Posterior cingulate gyrus (tissue), 11 donors: ENCODE measurements at regions not wholly inside any gene's neighbourhood (a gene's known extent, or its start where the extent isn't known, plus 50 kb on each side); places are given as distances from the start of the nearest gene placed in this dataset.

Experiments
- DNase-seq, 10 donors: peaks; one replicate each; pipeline versions ENCODE4 v3.0.0 to v3.0.0-alpha.2; 2020 to 2021; ENCODE audit warnings: mixed read lengths in 3 of 10
- intact Hi-C: fragments of 100-400 bp; cut with DNase I; formaldehyde crosslinking; loops from one replicate; pipeline ENCODE4 v1.15.1; 2023

DNA sequence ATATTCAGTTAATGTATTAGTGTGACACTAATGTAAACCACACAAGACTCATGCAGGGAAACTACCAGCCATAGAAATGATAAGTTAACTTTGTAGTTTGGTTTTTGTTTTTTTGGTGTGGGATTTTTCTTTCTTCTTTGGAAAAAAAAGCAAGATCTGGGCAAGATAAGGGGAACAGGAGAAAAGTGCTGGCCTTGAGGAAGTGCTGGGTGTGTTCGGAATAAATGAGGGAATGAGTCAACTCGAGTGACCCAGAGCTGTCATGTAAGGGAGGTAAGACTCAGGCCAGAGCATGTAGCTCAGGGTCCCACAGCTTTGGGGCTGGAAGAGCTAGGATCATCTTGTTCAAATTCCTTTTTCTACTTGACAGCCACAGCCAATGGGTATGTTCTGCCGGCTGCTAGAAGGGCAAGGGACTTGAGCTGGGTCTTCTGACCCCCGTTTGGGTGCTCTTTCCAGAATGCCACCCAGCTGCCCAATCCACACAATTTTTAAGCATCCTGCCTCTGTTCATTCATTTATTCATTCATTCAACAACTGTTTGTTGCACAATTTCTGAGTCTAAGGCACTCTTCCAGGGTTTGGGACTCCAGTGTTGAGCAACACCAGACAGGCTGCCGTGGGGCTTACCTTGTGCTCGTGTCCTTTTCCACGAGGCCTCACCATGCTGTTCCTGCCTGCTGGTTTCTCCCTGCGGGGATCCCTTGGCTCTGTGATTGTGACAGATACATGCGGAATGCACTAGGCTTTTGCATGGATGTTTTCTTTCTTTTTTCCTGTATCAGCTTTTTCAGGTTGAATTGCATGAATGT is 54.5 kb downstream of the CLDN34 start:
- no peak for DNase-seq
- intact Hi-C loops, result no loop called here

DNA sequence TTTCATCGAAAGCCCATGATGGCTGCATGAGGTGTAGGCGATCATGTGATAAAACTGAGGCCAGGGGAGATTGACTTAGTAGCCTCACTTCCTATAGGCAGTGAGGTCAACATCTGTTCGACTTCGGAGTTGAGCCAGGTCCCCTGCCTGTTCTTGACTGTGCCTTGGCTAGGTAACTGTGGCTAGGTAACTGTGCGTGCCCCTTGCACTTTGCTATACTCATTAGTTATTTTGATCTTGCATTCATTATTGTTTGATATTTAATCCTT is 55.0 kb downstream of the CLDN34 start:
- intact Hi-C loops, result no loop called here
- DNase-seq, result no peak

DNA sequence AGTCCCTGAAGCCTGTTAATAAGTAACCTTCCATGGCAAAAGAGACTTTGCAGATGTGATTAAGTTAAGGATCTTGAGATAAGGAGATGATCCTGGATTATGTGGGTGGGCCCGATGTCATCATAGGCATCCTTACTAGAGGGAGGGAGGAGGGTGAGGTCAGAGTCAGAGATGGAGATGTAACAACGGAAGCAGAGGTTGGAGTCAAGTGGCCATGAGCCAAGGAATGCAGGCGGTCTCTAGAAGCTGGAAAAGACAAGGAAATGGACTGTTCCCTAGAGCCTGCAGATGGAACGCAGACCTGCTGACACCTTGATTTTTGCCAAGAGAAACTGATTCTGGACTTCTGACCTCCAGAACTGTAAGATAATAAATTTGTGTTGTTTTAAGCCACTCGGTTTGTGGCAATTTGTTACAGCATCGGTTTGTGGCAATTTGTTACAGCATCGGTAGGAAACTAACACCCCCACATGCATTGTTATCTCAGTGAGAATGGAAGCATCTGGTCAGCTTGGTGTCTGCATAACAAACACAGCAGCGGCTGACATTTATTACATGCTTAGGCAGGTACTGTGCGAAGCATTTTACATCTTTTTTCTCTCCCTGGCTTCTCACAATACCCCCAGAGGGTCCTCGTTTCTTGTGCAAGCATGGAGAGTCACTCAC is 55.6 kb downstream of the CLDN34 start:
- intact Hi-C loops, result no loop called here
- DNase-seq, result no peak

DNA sequence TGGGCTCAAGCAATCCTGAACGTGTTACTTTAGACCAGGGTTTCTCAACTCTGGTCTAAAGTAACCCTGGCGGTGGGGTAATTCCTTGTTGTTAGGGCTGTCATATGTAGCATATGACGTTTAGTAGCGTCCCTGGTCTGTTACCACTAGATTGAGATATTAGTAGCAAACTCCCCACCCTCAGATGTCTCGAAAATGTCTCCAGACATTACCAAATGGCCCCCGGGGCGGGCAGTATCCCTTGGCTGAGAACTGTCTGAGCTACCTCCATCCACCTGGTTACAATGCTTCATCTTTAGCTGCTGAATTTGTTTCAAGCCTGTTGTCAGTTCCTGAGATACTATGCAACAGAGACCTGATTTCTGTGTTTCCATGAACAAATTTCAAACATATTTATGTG is 56.7 kb downstream of the CLDN34 start:
- intact Hi-C loops, result no loop called here
- no peak for DNase-seq

DNA sequence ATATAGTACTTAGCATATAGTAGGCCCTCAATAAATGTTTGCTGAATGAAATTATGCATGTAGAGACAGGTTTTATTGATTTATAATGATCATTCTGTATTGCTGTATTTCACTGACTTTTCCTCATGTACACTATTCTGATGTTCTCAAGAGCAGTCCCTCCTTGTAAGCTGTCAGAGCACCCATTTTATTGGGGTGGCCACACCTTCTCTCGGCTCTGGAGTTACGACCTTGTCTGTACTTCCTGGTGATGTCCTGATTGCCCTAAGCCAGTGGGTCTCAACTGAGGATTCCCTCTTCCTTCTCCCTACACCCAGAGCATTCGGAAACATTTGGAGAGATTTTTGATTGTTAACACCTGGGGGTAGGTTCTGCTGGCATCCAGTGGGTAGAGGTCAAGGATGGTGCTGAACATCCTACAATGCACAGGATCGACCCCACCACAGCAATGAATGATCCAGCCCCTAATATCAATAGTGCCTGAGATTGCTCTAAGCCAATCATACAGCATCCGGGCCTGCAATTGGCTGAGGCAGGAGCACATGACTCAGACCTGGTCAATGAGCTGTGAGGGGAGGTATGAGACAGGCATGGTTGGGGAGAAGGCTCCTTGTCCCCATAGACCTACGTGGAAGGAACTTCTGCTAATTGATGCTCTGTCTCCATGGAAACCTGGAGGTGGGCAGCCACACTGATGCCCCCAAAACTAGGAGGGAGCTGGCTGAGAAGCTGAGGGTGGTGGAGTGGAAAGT is 58.8 kb downstream of the CLDN34 start:
- no peak for DNase-seq
- intact Hi-C loops, result no loop called here

DNA sequence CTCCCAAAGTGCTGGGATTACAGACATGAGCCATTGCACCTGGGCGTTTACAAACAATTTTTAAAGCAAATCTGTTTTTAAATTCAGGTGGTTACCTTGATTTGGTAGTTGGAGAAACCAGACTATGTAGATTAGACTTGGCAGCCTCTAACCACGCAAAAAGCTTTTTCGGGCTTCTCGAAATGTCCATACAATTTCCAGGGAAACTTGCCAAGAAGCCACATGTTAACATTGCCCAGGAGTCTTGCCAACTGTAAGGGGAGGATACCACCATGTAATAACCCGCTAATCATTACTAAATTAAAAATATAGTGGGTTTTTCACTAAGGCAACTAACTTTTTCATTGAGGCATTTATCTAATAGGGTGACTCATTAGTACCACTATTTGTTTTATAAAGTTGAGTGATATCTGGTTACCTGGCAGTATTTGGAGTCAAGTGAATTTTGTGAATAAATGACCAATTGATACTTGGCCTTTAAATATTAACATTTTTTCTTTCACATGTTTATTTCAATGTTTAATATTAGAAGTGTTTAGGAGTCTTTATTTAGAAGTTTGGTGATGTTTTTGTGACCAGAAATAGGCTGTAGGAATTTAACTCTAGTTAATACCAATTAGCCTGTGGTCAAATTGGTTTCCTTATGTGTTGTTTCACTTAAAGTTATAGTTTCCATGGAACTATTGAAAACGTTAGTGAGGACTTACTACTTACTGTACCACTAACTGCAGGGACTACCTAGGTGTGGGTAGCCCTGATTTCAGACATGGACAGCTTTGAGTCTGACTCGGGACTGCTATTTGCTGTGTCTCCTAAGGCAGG is 61.3 kb downstream of the CLDN34 start:
- DNase-seq, result no peak
- intact Hi-C loops, result no loop called here

DNA sequence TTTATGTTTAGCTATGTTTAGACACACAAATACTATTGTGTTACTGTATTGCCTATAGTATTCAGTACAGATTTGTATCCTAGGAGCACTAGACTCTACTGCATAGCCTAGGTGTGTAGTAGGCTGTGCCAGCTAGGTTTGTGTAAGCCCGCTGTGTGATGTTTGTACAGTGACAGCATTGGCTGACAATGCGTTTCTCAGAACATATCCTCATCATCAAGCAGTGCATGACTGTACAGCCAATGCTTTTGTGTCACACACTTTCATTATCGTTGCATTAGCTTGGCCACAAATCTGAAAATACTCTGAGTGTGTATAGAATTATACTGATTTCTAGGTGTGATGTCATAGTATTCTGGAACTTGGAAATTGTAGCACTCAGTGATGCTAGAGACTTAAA is 63.4 kb downstream of the CLDN34 start:
- DNase-seq, result no peak
- intact Hi-C loops, result no loop called here

DNA sequence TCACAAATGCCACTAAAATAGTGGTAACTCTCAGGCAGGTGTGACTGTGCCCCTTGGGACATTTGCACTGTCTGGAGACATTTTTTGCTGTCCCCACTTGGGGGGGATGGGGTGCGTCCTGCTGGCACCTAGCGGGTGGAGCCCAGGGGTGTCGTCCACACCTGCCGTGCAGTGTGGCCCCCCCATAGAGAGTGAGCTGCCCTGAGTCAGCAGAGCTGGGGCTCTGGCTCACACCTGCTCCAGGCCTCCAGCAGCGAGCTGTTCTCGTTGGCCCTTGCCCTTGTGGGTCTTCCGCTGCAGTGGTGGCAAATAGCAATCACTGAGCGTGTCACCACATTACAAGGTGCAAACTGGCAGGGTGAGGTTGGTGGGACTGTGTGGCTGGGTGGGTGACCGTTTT is 64.6 kb downstream of the CLDN34 start:
- DNase-seq, result no peak
- intact Hi-C loops, result no loop called here

DNA sequence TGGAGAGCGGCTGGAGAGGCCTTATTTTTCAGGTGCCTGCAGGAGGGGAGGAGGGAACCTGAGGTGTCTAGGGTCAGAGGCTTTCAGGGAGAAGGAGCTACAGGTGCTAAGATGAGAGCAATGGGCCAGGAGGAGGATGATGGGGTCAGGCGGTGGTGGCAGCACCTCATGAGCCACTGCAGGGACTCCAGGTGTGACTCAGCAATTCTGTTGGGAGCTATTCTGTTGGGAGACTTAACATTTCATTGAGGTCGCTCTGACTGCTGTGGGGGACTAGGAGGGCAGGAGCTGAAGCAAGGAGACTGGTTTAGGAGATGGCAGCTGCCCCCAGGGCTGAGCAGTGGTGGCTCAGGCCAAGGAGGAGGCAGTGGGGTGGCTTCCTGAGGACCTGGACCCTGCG is 65.0 kb downstream of the CLDN34 start:
- intact Hi-C loops, result no loop called here
- DNase-seq, result no peak

DNA sequence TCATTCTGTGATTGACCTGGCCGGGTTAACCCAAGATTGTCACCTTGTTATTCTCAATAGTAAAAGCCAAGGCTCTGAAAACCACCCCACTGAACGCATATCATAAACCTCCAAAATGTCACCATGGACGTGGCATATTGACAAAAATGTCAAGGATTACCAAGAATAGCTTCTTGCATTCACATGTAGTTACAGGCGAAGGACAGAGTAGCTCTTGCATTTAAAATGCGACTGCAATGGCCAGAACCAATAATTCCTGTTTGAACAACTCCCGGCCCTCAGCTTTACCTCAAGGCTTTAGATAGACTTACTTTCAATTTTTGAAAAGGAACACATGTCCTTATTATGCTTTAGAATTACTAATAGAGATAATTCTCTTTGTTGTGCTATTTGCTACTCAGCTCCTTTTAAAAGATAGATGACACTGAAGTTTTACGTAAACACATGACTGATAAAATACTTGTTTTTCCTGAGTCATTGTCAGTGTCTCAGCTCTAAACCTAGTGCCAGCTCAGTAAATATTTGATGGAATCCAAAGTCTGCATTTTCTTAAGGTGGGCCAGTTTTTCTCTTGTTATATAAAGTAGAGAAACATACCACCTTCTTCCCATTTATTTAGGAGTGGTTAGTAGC is 66.3 kb downstream of the CLDN34 start:
- intact Hi-C loops, result no loop called here
- DNase-seq, result no peak

DNA sequence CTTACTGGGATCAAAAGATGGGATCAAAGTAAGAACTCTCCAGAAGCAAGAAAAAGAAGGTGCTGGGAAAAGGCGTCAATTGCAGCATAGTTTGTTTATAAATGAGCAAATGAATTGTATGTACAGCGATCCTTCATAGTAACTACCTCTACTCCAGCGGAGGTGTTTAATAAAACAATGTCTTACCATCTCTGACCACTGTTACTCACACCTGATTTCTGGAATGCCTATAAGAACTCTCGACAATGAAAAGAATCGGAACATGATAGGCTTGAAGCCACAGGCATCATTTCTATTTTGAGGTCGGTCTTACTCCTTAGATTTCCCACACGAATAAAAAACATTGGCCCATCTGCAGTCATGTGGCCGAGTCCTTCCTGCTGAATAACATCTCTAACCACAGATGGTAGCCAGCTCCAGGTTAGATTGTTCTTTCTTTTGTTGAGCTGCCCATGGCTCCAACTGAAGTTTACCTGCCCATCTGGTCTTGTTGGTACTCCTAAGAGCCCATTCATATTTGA is 67.6 kb downstream of the CLDN34 start:
- intact Hi-C loops, result no loop called here

DNA sequence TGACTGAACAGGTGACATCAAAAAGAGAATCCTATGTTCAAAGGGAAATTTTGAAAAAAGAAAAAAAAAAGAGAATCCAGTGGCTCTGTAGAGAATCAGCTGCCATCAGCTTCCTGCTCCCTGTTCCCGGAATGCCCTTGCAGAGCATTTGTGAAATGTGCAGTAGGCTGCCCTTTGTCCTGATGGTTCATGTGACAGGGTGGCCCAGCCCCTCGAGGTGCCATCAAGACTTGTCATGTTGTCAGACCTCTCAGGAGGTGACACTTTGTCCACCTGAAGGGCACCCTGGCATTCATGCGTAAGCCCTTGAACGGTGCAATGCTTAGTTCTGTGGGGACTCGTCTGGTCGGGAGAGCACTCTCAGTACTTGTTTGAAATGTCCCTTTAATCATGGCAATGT is 71.4 kb downstream of the CLDN34 start:
- DNase-seq, result no peak
- intact Hi-C loops, result no loop called here

More for the DNA sequence above, 67.6 kb downstream of the CLDN34 start:
- no peak for DNase-seq

DNA sequence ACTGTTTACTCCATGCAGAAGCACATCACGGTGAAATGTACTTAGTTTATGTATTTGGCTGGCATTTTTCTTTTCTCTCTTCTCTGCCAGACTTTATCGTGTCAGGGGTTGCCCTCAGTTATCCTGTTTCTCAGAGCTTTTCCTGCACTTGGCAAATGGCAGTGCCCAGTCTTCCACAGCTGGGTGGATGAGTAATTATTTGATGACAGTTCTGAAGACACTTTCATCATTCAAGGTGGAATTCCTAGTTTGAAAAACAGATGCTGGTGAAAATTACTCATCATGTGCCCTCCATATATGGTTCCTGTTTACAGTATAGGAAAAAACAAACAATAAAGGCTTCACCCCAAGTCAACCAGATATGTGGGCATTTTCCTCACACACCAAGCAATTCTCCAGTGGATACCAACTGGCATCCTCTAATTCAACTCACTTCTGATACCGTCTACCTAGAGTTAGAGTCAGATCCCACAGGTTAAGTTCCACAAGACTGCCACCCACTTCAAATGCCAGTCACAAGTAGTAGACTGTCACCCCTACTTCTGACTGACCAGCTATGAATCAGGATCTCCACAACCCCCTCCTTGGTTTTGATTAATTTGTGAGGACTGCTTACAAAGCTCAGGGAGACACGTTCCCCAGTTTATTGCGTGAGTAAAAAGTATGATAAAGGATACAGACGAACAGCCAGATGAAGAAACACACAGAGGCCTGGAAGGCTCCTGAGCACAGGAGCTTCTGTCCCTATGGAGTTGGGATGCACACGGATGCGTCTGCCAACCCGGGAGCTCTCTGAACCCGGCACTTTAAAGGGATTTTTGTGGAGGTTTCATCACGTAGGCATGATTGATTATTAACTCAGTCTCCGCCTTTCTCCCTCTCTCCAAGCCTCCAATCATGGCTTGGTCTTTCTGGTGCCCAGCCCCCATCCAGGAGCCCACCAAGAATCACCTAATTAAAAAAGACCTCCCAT is 72.9 kb downstream of the CLDN34 start:
- no peak for DNase-seq
- intact Hi-C loops, result no loop called here

DNA sequence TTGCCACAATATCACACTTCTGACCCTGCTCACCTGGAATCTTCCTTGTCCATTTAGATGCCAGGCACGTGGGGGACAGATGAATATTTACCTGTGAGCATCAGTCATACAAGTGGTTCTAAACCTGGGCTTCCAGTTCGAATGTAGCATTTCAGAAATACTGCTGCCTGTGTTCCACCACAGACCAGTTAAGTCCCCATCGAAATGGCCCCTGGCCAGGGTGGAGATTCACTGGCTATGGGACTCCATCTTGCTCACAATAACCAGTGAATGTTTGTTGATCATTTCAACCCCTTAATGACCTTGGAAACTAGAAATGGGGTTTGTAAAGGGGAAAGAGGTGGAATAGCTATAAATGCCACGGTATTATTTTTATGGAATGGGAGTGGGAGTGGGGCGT is 73.8 kb downstream of the CLDN34 start:
- DNase-seq, result no peak
- intact Hi-C loops, result no loop called here

DNA sequence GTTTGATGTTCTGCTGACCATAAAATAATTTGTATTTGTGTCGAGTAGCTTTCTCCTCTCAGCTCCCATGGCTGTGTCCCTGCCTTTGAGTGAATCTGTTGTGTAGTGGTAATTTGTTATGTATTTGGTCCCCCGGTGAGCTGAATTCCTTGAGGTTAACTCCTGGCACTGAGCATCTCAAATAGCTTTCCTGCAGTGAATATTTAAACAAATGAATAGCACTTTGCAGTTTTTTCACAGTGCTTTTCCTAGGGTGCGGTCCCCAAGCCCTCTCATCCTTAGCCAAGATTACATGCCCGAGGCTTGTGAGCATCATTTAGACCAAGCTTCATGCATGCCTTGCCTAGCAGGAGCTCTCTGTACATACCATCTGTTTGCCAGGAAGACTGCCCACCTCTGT is 74.2 kb downstream of the CLDN34 start:
- DNase-seq, result no peak
- intact Hi-C loops, result no loop called here

DNA sequence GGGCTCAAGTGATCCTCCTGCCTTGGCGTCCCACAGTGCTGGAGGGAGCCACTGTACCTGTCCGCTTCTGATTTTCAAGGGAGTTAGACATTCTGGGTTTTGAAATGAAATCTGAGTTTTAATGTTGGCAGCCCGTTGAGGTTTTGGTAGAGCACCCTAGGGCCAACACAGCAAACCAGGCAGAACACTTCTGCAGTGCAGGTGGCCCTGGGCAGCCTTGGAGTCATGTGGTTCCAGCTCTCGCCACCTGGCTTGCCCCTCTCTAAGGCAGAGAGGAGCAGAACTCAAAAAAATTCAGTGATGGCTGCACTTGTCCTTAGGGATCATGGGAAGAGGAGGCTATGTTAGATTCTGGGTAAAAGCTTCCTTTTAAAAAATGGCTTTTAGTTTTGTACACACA is 74.9 kb downstream of the CLDN34 start:
- no peak for DNase-seq
- intact Hi-C loops, result no loop called here

DNA sequence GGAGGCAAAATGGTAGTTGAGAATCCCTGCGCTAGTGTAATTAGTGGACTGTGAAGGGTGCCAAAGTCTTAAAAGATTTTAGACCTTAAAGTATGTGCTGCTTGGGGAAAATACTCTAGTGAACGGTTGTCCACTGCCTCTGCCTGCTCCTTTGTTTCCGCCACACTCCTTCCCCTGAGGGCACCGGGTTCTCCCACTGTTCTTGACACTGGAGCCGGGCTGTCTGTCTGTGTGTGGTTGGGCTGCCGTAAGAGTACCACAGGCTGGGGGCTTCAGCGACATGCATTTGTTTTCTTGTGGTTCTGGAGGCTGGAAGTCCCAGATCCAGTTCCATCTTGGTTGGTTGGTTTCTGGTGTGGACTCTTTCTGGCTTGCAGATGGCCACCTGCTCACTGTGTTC is 76.2 kb downstream of the CLDN34 start:
- no peak for DNase-seq
- intact Hi-C loops, result no loop called here

DNA sequence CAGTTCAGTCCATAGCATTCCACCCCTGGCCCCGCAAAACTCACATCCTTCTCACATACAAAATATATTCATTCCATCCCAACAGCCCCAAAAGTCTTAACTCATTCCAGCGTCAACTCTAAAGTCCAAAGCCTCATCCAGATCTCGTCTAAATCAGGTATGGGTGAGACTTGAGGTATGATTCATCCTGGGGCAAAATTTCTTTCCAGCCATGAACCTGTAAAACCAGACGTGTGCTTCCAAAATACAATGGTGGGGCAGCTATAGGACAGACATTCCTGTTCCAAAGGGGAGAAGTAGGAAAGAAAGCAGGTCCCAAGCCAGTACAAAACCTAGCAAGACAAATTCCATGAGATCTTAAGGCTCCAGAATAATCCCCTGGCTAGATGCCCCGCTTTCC is 76.9 kb downstream of the CLDN34 start:
- DNase-seq, result no peak
- intact Hi-C loops, result no loop called here

DNA sequence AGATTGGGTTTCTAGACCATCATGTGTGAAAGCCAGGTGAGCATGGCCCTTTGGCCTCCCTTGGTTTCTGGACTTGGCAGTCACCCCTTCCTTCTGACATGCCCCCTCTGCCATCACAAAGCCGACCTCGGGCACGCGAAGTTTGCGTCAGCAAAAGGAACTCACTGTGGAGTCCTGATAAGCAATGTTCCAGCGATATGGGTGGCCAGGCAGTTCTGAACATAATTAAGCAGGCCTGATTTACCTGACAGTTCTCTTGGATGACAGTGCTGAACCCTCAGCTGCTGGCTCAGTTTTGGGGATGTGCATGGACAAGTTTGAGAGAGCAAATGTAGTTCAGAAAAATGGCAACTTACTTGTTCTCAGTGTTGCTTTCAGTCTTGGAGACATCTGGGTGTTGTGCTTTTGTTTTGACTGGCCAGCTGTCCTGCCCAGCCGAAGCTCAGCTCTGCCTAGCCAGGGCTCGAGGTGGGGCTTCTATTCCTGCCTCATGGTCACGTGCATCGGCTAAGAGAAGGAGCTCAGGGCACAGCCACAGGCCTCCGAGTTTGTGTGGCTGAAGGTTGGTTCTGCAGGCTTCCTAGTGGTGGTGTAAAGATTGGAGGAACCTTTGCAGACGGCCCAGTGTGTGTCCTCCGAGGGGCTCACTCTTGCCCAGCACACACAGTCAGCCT is 78.3 kb downstream of the CLDN34 start:
- intact Hi-C loops, result no loop called here
- no peak for DNase-seq
